Choroid plexus epithelial cell (primary cell): ENCODE measurements at regions not wholly inside any gene's neighbourhood (a gene's known extent, or its start where the extent isn't known, plus 50 kb on each side); places are given as distances from the start of the nearest gene placed in this dataset.

Experiments
- DNase-seq: peaks from one replicate; pipeline ENCODE4 v3.0.0-alpha.2; 2010; ENCODE audit warnings: low read depth
- H3K4me3 ChIP-seq: 2 replicates; pipeline ENCODE4 v1.5.1; 2011; ENCODE audit warnings: low read depth, mild to moderate bottlenecking, control low read depth, low read length, moderate library complexity
- CTCF ChIP-seq: conservative IDR thresholded peaks from 2 replicates; pipeline ENCODE4 v1.5.1; 2011; ENCODE audit warnings: low read depth, mild to moderate bottlenecking, control low read depth, inconsistent platforms, low read length, moderate library complexity

- H3K4me3 ChIP-seq: no peak overlapping the region
- DNase-seq: peak; percentile 4
- TF ChIP-seq CTCF: no peak
These were observed 250.1 kb upstream of the CAND1 start for GRCh38 chr12:67019070-67019469.

GRCh38 chr12:67025543-67026114, 243.5 kb upstream of the CAND1 start:
- peak; percentile 84 for TF ChIP-seq CTCF
- no peak overlapping the region for H3K4me3 ChIP-seq
- peak; percentile 30 for DNase-seq

- DNase-seq: no peak
- no peak for TF ChIP-seq CTCF
- no peak overlapping the region for H3K4me3 ChIP-seq
These were observed 242.5 kb upstream of the CAND1 start for GRCh38 chr12:67026487-67027246.

- DNase-seq: no peak
- no peak overlapping the region for H3K4me3 ChIP-seq
- TF ChIP-seq CTCF: no peak
These were observed 240.6 kb upstream of the CAND1 start for GRCh38 chr12:67028529-67028928.

- no peak for TF ChIP-seq CTCF
- DNase-seq: no peak
- H3K4me3 ChIP-seq: no peak overlapping the region
These were observed 234.9 kb upstream of the CAND1 start for GRCh38 chr12:67034110-67034879.

- no peak for DNase-seq
These were observed 234.0 kb upstream of the CAND1 start for GRCh38 chr12:67035121-67035520.

More at GRCh38 chr12:67035121-67035520, 234.0 kb upstream of the CAND1 start:
- no peak for TF ChIP-seq CTCF
- H3K4me3 ChIP-seq: no peak overlapping the region
